BLaER1 treated with 17β-estradiol and CSF1 and Interleukin-3, amounts not matched to agents 10 nM and 100 nM (cell line): ENCODE measurements at regions not wholly inside any gene's neighbourhood (a gene's known extent, or its start where the extent isn't known, plus 50 kb on each side); places are given as distances from the start of the nearest gene placed in this dataset.
"Not testable (repeated sequence)": the region's sequence is repeated elsewhere in the genome, so short reads cannot be mapped to it uniquely, and the experiment has no call there.

Experiments
- H3K27ac ChIP-seq, 11 experiments: shearing (Covaris generic); formaldehyde crosslinking; 2 replicates each; pipeline ENCODE4 v1.8.1; 2022
- H3K27me3 ChIP-seq, 11 experiments: shearing (Covaris generic); formaldehyde crosslinking; 2 replicates each; pipeline ENCODE4 v1.8.1; 2022
- H3K36me3 ChIP-seq, 11 experiments: shearing (Covaris generic); formaldehyde crosslinking; 2 replicates each; pipeline ENCODE4 v1.8.1; 2022
- H3K4me1 ChIP-seq, 10 experiments: shearing (Covaris generic); formaldehyde crosslinking; 2 replicates each; pipeline ENCODE4 v1.8.1; 2022
- H3K4me2 ChIP-seq, 11 experiments: shearing (Covaris generic); formaldehyde crosslinking; 2 replicates each; pipeline ENCODE4 v1.8.1; 2022
- H3K4me3 ChIP-seq, 10 experiments: shearing (Covaris generic); formaldehyde crosslinking; 2 replicates each; pipeline ENCODE4 v1.8.1; 2022
- H3K9ac ChIP-seq, 11 experiments: shearing (Covaris generic); formaldehyde crosslinking; 2 replicates each; pipeline ENCODE4 v1.8.1; 2022
- H3K9me3 ChIP-seq, 11 experiments: shearing (Covaris generic); formaldehyde crosslinking; replicated peaks in 1 of 11; 2 replicates each; pipeline ENCODE4 v1.8.1; 2022
- H4K20me1 ChIP-seq, 11 experiments: shearing (Covaris generic); formaldehyde crosslinking; 2 replicates each; pipeline ENCODE4 v1.8.1; 2022
- Cebpa-rat ChIP-seq, 11 experiments: shearing (Covaris generic); IDR thresholded peaks; 2 replicates each; pipeline ENCODE4 v1.8.1; 2022

DNA sequence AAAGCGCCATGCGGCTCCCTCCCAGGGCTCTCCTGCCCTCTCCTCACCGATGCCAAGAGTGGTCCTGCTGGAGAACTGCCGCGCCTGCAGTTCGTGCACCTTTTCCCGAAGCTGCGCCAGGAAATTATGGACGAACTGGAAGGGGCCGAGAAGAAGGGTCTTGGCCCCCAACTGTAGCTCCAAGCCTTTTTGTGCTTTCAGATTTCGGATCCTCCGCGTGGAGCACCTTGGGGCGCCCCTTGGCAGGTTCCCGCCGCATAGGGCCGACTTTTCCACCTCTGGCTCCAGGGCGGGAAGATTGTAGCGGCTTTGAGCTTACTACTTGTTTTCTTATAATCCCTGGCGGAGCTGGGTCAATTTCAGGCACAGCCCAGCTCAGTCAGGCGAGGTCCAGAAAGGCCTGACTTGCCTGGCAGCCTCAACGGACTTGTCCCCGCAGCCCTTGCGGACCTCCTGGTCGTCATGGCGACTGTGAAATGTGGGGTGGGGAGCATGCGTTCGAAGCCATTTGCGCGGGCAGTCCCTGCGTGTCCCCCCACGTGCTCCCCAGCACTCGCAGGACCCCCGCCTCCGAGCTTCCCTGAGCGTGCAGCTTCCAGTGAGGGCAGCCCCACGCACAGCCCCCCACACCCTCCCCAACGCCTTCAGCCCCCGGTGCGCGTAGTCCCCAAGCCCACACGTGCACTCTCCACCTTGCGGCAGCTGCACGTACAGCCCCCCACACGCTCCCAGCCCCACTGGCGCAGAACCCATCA is 129.9 kb downstream of the KBTBD2 start:
- TF ChIP-seq Cebpa-rat (IDR thresholded peaks at IDR 0.05) = no peak
- peaks cover 24 to 32% (median 30%) of the 10 kb centered on the region in 11 experiments for H3K27me3 ChIP-seq
- H4K20me1 ChIP-seq = 0 out of 22 replicates have a peak, but pooled peaks cover 0 to 7% (median 0%) of the 10 kb centered on the region in 11 experiments
- no peak overlapping the region for H3K9ac ChIP-seq
- no peak overlapping the region for H3K4me2 ChIP-seq
- no peak overlapping the region for H3K27ac ChIP-seq
- no peaks in the 10 kb centered on the region for H3K4me1 ChIP-seq
- H3K36me3 ChIP-seq = no peaks in the 10 kb centered on the region
- no peak overlapping the region for H3K4me3 ChIP-seq
- peaks cover 0 to 6% (median 0%) of the 10 kb centered on the region in 11 experiments; a peak in 1 of 22 replicates for H3K9me3 ChIP-seq

DNA sequence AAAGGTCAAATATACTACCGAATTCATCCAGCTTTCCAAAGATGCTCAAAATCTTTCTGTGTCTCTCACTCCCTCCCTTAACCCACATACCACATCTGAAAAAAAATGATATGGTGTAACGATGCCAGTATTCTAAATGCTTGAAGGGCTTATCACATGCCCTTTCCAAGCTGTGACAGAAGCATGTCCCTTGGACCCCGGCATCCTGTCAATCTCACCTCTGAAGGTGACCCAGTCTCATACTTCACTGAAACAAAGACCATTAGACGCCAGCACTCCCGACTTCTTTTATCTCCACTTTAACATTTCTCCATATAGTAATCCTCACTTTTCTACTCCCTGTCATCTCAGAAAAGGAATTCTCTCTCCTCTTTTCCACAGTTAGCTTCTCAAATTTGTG is 130.8 kb downstream of the KBTBD2 start:
- not testable (repeated sequence) for H3K9ac ChIP-seq, H3K4me3 ChIP-seq, H3K27ac ChIP-seq, H3K4me2 ChIP-seq, H3K4me1 ChIP-seq, H3K9me3 ChIP-seq, H4K20me1 ChIP-seq, H3K36me3 ChIP-seq
- peaks cover 24 to 32% (median 30%) of the 10 kb centered on the region in 11 experiments for H3K27me3 ChIP-seq

DNA sequence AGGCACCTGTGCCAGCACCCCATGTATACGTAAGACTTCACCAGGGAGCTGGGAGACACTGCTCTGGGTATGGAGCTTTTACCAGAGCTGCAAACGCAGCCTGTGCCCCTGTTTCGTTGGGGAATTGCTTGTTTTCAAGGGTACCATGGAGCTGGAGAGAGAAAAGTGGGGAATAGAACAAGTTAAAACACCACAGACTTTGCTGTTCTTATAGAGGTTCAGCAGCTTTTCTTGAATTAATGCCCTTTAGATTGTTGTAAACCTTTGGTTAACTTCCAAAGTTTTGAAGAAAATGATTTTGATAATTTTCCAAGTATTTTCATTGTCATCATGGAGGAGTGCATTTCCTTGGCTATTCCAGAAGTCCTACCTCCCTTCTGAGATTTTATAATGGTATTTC is 131.7 kb downstream of the KBTBD2 start:
- H3K9ac ChIP-seq, H4K20me1 ChIP-seq, H3K4me3 ChIP-seq, H3K4me1 ChIP-seq, H3K27ac ChIP-seq, H3K9me3 ChIP-seq, H3K36me3 ChIP-seq, H3K4me2 ChIP-seq: not testable (repeated sequence)
- H3K27me3 ChIP-seq = peaks cover 24 to 32% (median 30%) of the 10 kb centered on the region in 11 experiments

DNA sequence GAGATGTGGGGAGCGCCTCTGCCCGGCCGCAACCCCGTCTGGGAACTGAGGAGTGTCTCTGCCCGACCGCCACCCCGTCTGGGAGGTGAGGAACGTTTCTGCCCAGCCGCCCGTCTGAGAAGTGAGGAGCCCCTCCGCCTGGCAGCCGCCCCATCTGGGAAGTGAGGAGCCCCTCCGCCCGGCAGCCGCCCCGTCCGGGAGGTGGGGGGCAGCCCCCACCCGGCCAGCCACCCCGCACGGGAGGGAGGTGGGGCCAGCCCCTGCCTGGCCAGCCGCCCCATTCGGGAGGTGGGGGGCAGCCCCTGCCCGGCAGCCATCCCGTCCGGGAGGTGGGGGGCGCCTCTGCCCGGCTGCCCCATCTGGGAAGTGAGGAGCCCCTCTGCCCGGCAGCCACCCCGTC is 137.7 kb downstream of the KBTBD2 start:
- H3K4me3 ChIP-seq, H3K9ac ChIP-seq, H3K36me3 ChIP-seq, H3K27ac ChIP-seq, H4K20me1 ChIP-seq, H3K27me3 ChIP-seq, H3K4me2 ChIP-seq, H3K4me1 ChIP-seq: not testable (repeated sequence)
- H3K9me3 ChIP-seq = peaks cover 4 to 14% (median 11%) of the 10 kb centered on the region in 11 experiments; a peak in 18 of 22 replicates

DNA sequence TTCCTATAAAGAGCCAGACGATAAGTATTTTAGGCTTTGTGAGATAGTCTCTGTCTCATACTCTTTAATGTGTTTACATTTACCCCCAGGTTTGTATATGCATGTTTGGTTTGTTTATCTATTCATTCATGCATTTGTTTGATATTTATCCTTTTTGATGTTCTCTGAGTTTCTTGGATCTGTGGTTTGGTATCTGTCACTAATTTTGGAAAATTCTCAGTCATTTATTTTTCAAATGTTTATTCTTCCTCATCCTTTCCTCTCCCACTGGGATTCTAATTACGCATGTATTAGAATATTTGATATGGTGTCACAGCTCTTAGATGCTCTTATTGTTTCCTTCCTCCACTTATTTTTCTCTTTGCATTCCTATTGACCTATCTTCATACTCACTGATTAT is 143.2 kb downstream of the KBTBD2 start:
- not testable (repeated sequence) for H3K36me3 ChIP-seq, H3K27me3 ChIP-seq, H3K9me3 ChIP-seq, H3K4me1 ChIP-seq, H3K9ac ChIP-seq, H3K27ac ChIP-seq, H3K4me2 ChIP-seq, H4K20me1 ChIP-seq, H3K4me3 ChIP-seq

DNA sequence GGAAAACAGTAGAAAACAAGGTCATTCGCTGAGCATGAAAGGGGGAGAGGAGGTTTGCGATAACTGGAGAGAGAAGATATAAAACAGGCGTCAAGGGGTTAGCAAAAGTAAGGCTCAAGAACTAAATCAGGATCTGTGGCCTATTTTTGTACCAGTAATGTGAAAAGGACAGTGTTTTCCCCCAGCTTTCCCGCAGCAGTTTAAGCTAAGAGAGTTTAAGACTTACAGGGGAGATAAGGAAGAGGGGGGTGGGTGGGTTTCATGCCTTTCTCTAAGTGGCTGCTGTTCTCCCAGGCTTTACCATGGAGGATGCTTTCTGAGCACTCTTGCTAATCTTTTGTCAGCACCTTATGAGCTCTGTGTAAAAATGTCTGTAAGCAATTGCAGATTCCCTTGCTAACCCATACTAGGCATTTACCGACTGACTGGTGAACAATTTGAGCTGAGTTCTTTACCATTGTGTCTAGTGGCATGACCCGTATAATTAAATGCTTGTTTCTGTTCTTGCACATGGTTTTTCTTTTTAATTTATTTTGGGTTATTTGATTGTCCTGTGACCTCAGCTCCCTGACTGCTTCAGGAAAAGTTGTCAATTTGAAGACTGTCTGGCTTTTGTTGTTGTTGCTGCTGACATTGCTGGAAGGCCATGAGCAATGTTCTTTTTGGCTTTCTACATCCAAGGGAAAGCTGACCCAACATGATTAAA is 144.0 kb downstream of the KBTBD2 start:
- not testable (repeated sequence) for H3K4me2 ChIP-seq, H4K20me1 ChIP-seq

DNA sequence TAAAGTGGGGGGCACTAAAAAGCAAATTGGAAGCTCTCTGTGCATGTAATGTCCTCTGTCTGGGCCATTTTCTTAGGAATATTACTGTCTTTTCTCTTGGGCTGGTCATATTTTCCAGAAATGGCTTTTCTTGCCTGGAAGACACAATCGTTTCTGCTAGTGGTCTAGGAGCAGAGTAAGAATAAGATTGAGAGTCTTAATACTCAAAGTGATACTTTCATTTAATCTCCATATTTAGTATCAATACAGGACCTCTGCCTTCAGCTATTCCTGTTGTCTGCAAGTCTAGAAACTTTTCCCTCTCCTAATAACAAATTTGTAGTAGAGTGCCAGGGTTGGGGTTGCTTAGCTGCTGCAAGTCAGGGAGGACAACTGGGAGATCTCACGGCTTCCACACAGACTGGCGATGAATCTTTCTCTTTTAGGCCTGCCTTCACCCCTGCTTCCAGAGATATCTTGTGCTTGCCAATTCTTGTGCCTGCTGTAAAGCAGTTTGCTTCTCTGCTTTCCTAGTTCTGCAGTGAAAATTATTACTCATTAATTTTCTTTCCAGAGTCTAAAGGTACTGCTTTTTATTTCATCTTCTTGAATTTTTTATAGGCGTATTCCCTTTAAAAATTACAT is 149.6 kb downstream of the KBTBD2 start:
- H3K9me3 ChIP-seq, H3K27ac ChIP-seq, H3K27me3 ChIP-seq, H3K4me1 ChIP-seq, H3K9ac ChIP-seq, H4K20me1 ChIP-seq, H3K4me2 ChIP-seq, H3K36me3 ChIP-seq, H3K4me3 ChIP-seq: not testable (repeated sequence)

More for the DNA sequence above, 144.0 kb downstream of the KBTBD2 start:
- not testable (repeated sequence) for H3K27me3 ChIP-seq, H3K27ac ChIP-seq, H3K4me1 ChIP-seq, H3K36me3 ChIP-seq, H3K4me3 ChIP-seq, H3K9me3 ChIP-seq, H3K9ac ChIP-seq

DNA sequence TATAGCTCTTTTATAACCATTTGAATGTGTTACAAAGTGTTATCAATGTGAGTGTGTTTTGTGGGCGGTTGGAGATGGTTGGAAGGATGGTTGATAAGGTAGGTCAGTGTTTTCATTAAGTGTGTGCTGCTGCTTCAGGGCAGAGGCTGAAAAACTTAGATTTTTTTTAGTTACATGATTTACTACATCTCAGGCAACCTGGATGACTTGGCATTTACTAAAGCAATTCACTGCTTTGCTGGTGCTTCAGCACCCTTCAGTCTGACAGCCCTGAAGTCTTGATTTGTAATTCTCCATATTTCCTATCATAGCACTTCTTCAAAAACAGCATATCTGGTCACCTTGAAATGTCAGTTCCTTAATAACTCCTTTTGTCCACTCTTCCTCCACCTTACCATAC is 151.8 kb downstream of the KBTBD2 start:
- not testable (repeated sequence) for H3K27ac ChIP-seq, H3K9ac ChIP-seq, H3K27me3 ChIP-seq, H3K36me3 ChIP-seq, H4K20me1 ChIP-seq, H3K4me2 ChIP-seq, H3K9me3 ChIP-seq, H3K4me1 ChIP-seq, H3K4me3 ChIP-seq

DNA sequence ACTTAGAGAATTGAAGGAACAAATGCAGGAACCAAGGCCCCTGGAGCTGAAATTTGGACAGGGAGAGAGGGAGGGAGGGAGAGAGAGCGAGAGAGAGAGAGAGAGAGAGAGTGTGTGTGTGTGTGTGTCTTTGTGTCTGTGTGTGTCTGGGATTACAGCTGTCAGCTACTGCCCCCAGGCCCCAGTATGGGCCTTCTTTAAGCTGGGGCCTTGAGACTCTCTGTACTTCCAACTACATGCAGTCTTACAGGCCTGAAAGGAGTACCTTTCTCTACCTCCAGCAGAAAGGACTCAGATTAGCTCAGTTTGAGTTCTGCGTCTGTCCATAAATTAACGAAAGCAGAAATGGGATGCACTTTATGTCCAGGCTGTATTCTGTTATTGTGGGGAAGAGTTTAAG is 153.2 kb downstream of the KBTBD2 start:
- H3K27ac ChIP-seq, H3K36me3 ChIP-seq, H3K4me3 ChIP-seq, H3K27me3 ChIP-seq, H4K20me1 ChIP-seq, H3K9me3 ChIP-seq, H3K9ac ChIP-seq, H3K4me2 ChIP-seq, H3K4me1 ChIP-seq: not testable (repeated sequence)

DNA sequence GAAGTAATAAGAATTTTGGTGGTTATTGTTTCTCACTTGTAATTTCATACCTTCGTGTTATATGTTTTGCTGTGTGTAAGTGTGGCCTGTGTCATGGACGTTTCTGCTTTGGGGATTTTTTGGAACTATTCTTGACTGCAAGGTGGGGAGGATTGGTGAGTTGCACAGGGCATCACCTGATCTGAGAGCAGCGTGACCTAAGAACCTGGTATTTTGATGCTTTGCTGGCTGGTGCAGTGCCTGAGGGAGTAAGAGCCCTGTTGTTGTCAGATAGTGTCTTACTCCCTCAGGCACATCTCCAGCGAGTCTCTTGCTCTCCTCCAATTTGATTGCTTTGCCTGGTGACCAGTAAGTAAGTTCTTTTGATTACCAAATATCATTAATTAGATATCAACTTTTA is 158.8 kb downstream of the KBTBD2 start:
- not testable (repeated sequence) for H4K20me1 ChIP-seq, H3K4me1 ChIP-seq, H3K27ac ChIP-seq, H3K4me2 ChIP-seq, H3K27me3 ChIP-seq, H3K9ac ChIP-seq, H3K36me3 ChIP-seq, H3K9me3 ChIP-seq, H3K4me3 ChIP-seq

DNA sequence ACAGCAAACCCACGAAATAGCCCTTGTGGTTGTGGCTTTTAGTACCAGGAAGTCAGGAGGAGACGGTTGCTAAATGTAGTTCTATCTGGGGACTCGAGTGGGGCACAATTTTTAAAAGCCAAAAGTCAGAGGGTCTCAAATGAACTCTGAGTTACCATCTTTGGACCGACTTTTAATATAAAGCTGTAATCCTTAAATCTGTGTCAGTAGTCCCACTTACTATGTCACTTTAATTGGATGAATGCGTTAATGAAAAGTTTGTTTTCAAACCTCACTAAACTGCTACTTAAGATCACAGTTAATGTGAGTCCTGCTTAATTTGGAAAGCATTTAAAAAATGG is 162.3 kb downstream of the KBTBD2 start:
- H3K27ac ChIP-seq, H3K9me3 ChIP-seq, H4K20me1 ChIP-seq, H3K9ac ChIP-seq, H3K36me3 ChIP-seq, H3K4me1 ChIP-seq: not testable (repeated sequence)
- H3K4me2 ChIP-seq = peak overlapping the region; percentile 36 to 93 (median 84); a peak in 18 of 22 replicates
- peak overlapping the region; percentile 76 to 93 (median 86); a peak in 19 of 20 replicates for H3K4me3 ChIP-seq
- peaks cover 0 to 11% (median 4%) of the 10 kb centered on the region in 11 experiments; a peak in 7 of 22 replicates for H3K27me3 ChIP-seq

DNA sequence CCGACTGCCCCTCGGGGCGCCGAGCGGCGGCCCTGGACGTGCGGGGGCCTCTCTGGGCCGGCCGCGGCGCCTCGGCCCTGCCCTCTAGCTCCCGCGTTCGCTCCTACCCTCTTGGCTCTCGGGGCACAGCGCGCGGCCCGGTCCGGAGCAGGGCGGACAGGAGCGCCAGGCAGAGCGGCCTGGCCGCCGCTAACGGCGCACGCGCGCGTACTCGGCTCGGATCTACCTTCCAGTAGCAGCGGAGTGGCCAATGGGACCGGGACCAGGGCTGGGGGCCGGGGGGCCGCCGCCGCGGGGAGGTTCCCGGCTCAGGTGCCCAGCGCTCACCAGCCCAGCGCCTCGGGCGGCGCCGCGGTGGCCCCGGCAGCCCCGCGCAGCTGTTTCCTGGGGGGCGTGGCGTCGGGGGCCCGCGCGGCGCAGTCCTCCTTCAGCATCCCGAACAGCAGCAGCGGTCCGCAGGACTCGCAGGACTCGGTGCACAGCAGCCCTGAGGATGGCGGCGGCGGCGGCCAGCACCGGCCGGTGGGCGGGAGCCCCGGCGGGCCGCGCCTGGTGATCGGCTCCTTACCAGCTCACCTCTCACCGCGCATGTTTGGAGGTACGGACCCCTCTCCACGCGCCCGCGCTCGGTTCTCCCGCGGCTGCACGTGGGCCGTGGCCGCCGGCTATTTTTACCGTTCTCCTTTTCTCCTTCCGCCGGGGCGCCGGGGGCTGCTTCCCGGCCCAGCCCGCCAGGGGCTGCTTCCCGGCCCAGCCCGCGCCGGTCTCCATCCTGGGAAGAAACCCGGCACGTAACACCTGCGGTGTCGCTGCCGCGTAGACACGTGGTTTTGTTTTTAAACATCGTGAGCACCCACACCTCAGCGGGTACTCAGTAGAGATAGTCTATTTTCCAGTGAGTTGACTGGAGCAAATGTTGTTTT is 162.9 kb downstream of the KBTBD2 start:
- H4K20me1 ChIP-seq, H3K36me3 ChIP-seq, H3K4me1 ChIP-seq, H3K9me3 ChIP-seq: not testable (repeated sequence)
- Histone ChIP-seq H3K9ac (peak overlapping the region; percentile 75 to 87 (median 84)), H3K27ac (peak overlapping the region; percentile 37 to 82 (median 75); a peak in 21 of 22 replicates), H3K4me3 (peak overlapping the region; percentile 76 to 93 (median 86)), H3K27me3 (peaks cover 0 to 11% (median 4%) of the 10 kb centered on the region in 11 experiments; a peak in 7 of 22 replicates), H3K4me2 (peak overlapping the region; percentile 77 to 93 (median 85))
